H54 (cell line): ENCODE measurements at regions not wholly inside any gene's neighbourhood (a gene's known extent, or its start where the extent isn't known, plus 50 kb on each side); places are given as distances from the start of the nearest gene placed in this dataset.
"Not testable (repeated sequence)": the region's sequence is repeated elsewhere in the genome, so short reads cannot be mapped to it uniquely, and the experiment has no call there.

Experiments used
- DNase-seq: peaks from one replicate; pipeline ENCODE4 v3.0.0; 2011; ENCODE audit warnings: low spot score, mixed read lengths; ENCODE audit not compliant: insufficient read length
- FAIRE-seq: peaks from 3 replicates; lab custom pipeline; 2011; peaks lifted over from hg19 to GRCh38; lab: Jason Lieb, UNC
- POLR2A ChIP-seq: IDR thresholded peaks from 2 replicates; pipeline ENCODE4 v1.6.1; 2011; ENCODE audit warnings: low read depth, mild to moderate bottlenecking, low read length

DNA sequence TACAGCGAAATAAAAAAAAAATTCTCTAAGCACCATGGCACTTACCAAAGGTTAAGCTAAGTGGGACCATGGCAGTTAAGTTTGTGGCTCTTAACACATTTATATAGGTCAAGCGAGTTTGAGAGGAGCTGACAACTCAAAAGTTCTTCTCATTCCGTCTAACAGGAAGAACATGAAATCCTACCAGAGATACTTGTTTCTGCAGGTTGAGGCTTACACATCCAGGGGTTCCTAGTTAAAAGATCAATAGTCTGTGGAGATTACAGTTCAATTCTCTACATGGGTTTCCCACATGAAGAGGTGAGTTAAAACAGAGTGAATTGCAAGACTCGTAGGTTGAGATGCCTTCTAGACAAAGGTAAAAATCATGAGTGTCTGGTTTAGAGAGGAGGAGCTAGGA lies 142.6 kb downstream of the EMP1 start:
- TF ChIP-seq POLR2A, result no peak
- DNase-seq (no peak), FAIRE-seq (no peak)

DNA sequence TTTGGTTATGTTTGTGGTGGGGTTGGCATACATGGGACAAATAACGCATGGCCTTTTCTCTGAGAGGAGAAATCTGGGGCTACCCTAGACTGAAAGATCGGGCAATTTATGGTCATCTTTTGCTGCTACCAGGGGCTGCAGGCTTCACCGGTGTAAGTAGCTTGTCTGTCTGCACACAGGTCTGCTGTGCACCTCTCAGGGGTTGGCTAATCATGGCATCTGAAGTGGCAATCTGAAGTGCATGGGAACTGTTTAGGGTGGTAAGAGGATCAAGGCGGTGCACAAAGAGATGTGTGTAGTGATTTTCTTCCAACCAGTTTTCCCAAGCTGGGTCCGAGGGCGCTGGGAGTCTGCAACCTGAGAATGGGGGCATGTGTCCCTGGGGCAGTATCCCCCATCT lies 141.3 kb downstream of the EMP1 start:
- FAIRE-seq, result no peak
- no peak for TF ChIP-seq POLR2A
- DNase-seq, result no peak

DNA sequence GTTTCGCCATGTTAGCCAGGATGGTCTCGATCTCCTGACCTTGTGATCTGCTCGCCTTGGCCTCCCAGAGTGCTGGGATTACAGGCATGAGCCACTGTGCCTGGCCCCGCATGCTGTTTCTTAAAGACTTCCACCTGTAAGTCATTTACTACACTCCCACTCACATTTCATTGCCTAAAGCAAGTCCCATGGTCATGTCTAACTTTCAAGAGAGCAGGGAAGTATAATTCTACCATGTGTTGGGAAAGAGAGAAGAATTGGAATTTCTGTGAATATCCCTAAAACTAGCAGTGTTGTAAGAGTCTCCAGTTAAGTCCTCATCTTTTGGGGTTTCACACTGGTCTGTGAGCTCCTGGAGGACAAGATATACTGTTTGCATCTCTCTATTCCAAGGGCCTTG lies 139.7 kb downstream of the EMP1 start:
- no peak for TF ChIP-seq POLR2A
- DNase-seq, result no peak
- no peak for FAIRE-seq

DNA sequence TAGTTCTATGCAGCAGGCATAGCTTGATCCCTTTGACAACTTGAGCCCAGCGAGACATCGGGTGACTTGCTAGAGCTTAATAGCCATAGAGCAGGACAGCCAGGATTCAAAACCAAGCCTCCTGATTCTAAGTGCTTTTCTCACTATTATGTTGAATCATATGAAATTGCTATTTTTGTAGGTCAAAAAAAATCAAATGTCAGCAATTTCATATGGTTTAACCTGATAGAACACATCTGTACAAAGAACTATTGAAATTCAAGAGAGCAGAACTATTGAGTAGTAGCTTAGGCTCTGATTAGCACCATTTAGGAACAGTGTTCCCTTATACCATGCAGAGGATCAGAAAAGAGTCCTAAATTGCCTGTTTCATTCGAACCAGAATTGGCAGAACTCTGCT lies 132.0 kb downstream of the EMP1 start:
- FAIRE-seq (no peak), DNase-seq (no peak)
- no peak for TF ChIP-seq POLR2A

DNA sequence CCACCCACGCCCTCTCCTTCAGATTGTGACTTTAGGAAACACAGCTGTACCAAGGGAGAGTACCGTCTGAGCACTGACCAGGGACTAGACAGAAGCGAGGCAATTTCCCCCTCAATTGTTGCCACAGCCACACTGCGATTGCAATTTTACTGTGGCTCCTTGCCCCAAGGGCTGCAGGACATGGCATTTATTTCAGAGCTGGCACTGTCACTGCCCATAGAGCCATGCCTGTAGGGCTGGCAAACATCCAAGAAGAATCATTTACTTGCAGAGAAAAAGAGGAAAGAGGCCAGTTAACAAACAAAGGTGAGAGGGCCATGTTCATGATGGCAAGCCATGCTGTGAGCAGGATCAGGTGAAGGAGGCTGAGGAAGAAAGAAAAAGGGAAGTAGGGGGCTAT lies 129.6 kb downstream of the EMP1 start:
- FAIRE-seq (no peak), DNase-seq (no peak)
- TF ChIP-seq POLR2A, result no peak

DNA sequence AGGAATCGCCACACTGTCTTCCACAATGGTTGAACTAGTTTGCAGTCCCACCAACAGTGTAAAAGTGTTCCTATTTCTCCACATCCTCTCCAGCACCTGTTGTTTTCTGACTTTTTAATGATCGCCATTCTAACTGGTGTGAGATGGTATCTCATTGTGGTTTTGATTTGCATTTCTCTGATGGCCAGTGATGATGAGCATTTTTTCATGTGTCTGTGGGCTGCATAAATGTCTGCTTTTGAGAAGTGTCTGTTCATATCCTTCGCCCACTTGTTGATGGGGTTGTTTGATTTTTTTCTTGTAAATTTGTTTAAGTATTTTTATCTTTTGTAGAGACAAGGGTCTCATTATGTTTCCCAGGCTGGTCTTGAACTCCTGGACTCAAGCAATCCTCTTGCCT lies 128.5 kb downstream of the EMP1 start:
- not testable (repeated sequence) for FAIRE-seq, DNase-seq

DNA sequence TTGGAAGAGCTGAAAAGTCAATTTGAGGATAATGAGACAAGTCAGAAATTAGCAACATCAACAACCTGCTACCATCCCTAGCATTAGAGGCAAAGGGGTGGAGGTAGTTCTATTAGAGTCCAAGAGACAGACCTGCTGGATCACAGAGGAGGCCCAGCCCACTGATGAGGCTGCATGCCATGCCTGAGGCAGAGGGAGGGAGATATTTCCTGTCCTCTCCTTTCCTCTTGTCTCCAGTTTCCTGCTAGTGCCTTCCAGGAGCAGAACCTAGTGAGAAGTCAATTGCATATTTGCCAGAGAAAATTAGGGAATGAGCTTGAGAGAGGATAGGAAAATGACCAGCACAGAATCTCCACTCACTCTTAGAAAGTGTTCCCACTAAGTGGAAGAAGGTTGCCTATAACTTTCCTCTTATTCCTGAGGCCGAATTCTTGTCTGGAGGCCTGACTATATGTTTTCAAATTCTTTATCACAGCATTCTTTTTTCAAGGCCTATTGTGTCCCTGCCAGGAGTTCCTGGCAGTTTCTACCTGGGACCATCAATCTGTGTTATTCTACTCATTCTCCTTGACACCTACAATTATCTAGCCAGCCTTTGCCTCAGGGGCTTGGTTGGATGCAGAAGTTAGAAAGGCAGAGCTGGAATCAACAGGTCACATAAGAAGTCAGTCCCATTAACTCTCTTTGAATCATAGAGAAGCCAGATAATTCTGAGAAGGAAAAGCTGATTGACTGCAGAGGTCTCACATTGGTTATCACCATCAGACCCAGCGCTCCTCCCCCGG lies 121.9 kb downstream of the EMP1 start:
- DNase-seq (no peak), FAIRE-seq (no peak)
- no peak for TF ChIP-seq POLR2A

DNA sequence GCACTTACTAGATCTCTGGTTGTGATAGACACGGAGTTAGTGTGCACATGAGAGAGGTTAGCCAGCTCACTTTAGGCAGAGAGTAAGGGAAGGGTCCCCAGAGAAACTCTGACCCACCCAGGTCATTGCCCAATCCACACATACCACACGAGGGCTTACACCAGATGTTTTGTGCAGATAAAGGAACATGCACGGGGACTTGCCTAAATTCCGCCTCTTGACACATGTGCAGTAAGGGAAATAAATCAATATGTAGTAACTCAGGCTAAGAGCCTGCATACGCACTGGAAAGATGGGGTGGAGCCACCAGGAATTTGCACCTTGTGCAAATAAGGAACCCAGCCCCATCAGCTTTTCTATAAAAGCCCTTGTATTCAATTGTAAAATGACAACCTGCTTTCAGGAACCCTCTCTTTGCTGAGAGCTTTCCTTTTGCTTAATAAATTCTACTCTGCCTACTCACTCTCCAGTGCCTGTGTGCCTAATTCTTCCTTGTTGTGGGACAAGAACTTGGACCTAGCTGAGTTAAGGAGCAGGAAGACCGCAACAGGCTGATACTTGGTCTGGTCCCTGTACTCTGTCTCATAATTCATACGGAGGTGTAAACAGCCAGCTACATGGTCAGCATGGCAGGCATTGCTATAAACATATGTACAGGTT lies 120.2 kb downstream of the EMP1 start:
- no peak for TF ChIP-seq POLR2A
- FAIRE-seq (no peak), DNase-seq (no peak)

DNA sequence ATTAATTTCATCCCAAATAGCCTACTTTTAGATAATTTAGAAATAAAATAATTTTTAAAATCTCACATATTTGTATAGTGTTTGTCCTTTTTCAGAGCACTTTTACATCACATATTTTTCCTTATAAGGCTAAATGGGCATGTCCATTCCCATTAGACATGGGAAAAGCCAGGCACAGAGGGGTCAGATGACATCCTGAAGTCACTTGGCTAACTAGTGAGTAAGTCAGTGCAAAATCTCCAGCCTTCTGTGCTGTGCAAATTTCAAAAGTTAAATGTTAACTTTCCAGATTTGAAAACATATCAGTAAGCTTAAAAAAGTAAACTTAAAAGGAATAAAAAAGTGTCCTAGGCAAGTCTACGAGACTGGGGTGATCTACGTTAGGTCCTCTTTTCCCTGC lies 117.4 kb downstream of the EMP1 start:
- no peak for DNase-seq
- no peak for FAIRE-seq
- no peak for TF ChIP-seq POLR2A

DNA sequence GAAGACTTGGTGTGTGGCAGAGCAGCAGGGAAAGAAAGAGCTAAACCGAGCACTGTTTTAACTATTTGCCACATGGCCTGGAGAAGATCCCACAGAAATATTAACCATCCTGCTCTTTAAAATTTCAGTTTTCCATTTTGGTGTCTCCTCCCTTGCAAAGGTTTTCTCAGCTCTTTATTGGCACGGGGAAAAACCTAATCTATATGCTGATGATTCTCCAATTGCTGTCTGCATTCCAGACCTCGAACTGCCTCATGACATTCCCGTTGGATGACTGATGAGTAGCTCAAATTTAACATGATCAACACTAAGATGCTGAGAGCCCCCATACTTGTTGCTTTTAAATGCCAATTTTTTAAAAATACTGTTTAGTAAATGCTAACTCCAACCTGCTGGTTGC lies 115.0 kb downstream of the EMP1 start:
- TF ChIP-seq POLR2A, result no peak
- FAIRE-seq (no peak), DNase-seq (no peak)

DNA sequence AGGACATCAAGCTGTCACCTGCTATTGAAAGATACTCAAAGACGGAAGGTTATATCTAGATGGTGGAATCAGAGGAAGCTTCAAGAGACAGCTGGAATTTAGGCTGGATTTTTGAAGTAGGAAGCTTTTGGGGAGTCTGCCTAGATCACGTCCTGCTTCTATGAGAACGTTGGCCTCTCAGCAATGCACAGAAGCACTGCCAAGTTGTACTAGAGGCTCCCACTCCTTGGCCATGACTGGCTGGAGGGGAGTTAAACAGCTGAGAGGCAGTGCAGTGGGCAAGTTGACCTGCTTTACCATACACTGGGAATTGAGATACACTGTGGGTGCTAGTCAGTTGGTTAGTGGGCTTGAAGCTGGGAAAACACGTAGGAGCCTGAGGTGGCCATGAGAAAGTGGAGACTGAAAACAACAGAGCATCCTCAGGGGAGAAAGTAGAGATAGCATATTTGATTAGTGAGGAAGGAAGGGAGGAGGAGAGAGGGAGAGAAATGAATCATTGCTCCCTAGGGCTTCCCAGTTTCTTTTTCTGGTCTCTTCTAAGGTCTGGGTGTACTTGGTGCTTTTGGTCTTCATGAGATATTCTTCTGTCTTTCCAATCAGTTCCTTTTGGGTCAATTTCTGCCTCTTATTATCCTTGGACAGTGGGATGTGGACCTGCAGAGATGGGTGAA lies 110.8 kb downstream of the EMP1 start:
- DNase-seq (no peak), FAIRE-seq (no peak)
- TF ChIP-seq POLR2A, result no peak

DNA sequence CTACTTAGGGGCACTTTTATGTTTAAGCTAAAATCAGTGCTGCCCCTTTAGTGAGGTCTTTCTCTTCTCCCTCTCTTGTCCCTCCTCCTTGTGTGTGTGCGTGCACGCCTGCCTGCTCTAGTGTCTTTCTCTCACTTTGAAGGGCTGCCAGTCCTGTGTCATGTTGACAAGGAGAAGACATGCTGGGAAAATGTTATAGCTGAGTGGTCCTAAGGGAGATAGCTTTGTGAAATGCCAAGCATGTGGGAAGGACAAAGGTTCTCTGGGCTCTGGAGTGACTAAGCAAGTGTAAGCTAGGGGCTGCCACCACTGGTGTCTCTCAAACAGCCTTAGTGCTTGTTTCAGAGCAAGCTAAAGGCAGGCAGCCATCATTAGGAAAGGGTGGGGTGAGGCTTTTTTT lies 108.4 kb downstream of the EMP1 start:
- DNase-seq (no peak), FAIRE-seq (no peak)
- TF ChIP-seq POLR2A, result no peak

DNA sequence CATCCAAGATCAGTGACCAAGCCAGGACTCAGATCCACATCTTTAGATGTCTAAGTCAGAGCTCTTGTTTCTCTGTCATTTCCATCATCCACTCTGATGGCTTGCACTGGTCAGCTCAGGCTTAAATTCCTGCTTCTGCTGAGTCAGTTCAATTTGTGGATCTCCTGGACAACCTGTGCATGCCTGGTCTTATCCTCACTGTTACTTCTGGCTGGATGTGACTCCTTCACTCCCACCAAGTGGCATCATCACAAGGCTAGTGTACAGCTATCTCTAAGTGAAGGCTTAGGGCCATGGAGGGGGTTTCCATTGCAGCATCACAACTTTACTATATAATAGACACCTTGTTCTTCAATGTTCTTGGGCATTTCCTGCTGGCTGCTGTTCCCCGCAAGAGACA lies 102.9 kb downstream of the EMP1 start:
- DNase-seq (no peak), FAIRE-seq (no peak)
- no peak for TF ChIP-seq POLR2A

DNA sequence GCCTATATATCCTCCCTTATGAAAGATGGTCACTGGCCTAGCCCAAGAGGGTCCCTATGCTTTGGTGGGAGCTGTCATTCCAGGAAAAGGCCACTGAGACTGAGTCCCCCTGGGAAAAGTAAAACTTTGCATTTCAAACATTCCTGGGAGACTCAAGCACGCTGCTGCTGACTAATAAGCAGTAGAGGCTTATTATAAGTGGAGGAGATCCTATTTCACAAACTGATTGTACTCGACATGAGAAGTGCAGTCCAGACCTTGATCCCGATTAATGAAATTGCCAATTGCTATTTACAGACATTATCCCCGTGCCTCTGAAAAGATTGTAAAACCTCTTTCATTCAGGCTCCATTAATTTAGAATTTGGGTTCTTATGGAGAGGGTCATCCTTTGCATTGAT lies 96.6 kb downstream of the EMP1 start:
- FAIRE-seq, result no peak
- no peak for TF ChIP-seq POLR2A
- DNase-seq, result no peak

DNA sequence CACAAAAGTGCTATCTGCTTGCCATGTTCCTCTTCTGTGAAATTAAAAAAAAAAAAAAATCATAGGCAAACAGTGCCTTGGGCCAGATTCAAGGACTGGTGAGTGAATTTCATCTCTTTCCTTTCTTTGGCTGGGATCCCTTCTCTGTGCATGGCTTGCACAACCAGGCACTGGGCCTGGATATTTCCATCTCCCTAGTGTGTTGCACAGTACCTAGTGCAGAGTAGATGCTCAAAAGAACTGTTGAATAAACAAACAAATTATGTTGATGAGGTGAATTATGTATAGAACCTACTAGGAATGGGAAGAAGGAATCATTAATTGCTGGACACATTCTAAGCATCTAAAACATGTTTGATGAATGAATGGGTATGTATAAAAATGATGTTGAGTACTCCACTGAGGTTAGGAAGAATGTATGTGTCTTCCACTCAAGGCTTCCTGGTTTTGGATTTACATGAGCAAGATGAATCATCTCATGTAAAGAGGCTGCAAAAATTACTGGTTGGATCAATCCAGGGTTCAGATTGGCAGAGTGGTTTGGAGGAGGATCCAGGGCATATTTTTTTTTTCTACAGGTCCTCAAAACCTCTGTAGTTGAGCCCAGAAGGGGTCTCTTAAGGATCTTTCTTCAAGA lies 93.2 kb downstream of the EMP1 start:
- no peak for FAIRE-seq
- no peak for DNase-seq
- no peak for TF ChIP-seq POLR2A
